ENCODE measurements at regions not wholly inside any gene's neighbourhood (a gene's known extent, or its start where the extent isn't known, plus 50 kb on each side); places are given as distances from the start of the nearest gene placed in this dataset.

GRCh38 chr1:157274698-157275534, 136.7 kb upstream of the ETV3 start:
- no peaks in the 10 kb centered on the region for H4K20me1 ChIP-seq (replicated peaks; ENCODE audit: control insufficient read depth, extremely low read depth, insufficient read depth, low read length)
- H3K36me3 ChIP-seq (ENCODE audit: control insufficient read depth in 2 of 2, extremely low read depth in 1 of 2, insufficient read depth in 2 of 2, low read length in 2 of 2): no peaks in the 10 kb centered on the region
- peaks cover 12 to 22% of the 10 kb centered on the region in 2 experiments for H3K27me3 ChIP-seq (ENCODE audit: control insufficient read depth in 2 of 2, insufficient read depth in 2 of 2, low read length in 2 of 2)
- dilution Hi-C loops (cut with MboI; ENCODE audit: extremely low pct_ligation_motif_present, low sequenced_read_pairs): no loop called here
- no peak overlapping the region for H3K4me3 ChIP-seq (replicated peaks in 1 of 3; ENCODE audit: insufficient read depth in 1 of 3, low read depth in 1 of 3, low read length in 3 of 3)
- H3K4me2 ChIP-seq (ENCODE audit: insufficient read depth, low read length): no peak overlapping the region
- no peaks in the 10 kb centered on the region for H3K9me1 ChIP-seq (replicated peaks; ENCODE audit: control insufficient read depth, extremely low read depth, insufficient read depth, low read length)
- H3K27ac ChIP-seq (ENCODE audit: insufficient read depth, low read depth, low read length): no peak overlapping the region
- BruUV-seq (replicated peaks): no TSS peak
- H3K79me2 ChIP-seq (ENCODE audit: control insufficient read depth, insufficient read depth, low read length): no peaks in the 10 kb centered on the region
- POLR2A ChIA-PET: no interaction called here
- DNase-seq (ENCODE audit: low read depth, low spot score) (no peak), FAIRE-seq (no peak)
- TF ChIP-seq FOS (IDR thresholded peaks at IDR 0.05; ENCODE audit: borderline replicate concordance, insufficient read depth, low read length): no peak
- no peak for TF ChIP-seq MAX (IDR thresholded peaks at IDR 0.05; ENCODE audit: insufficient read depth, insufficient read length)
- TF ChIP-seq POLR2AphosphoS5 (IDR thresholded peaks at IDR 0.05; ENCODE audit: insufficient read depth, low read depth, low read length): no peak
- H3K9me3 ChIP-seq (replicated peaks; ENCODE audit: control insufficient read depth, insufficient read depth, low read length): no peaks in the 10 kb centered on the region
- H3K9ac ChIP-seq (replicated peaks; ENCODE audit: extremely low read depth, insufficient read depth, low read length): no peak overlapping the region
- intact Hi-C loops (cut with micrococcal nuclease): no loop called here
- CTCF ChIA-PET: interaction anchor here (0.6 kb wide), 1 partner anchor 34 kb away, joined by 3 read pairs; no protein-coding TSS in a partner anchor
- no peaks in the 10 kb centered on the region for H3K4me1 ChIP-seq (ENCODE audit: control insufficient read depth, extremely low read depth, insufficient read depth, low read length)
- no peak overlapping the region for H2AFZ ChIP-seq (ENCODE audit: low read depth, low read length)

- no peaks in the 10 kb centered on the region for H3K36me3 ChIP-seq (ENCODE audit: control insufficient read depth in 2 of 2, extremely low read depth in 1 of 2, insufficient read depth in 2 of 2, low read length in 2 of 2)
- no peak overlapping the region for H3K4me2 ChIP-seq (ENCODE audit: insufficient read depth, low read length)
- H3K9ac ChIP-seq (replicated peaks; ENCODE audit: extremely low read depth, insufficient read depth, low read length): no peak overlapping the region
- DNase-seq (ENCODE audit: low read depth, low spot score) (no peak), FAIRE-seq (no peak)
- no peaks in the 10 kb centered on the region for H4K20me1 ChIP-seq (replicated peaks; ENCODE audit: control insufficient read depth, extremely low read depth, insufficient read depth, low read length)
- H3K4me3 ChIP-seq (replicated peaks in 1 of 3; ENCODE audit: insufficient read depth in 1 of 3, low read depth in 1 of 3, low read length in 3 of 3): no peak overlapping the region
- POLR2A ChIA-PET: no interaction called here
- peaks cover 0 to 4% of the 10 kb centered on the region in 2 experiments for H3K27me3 ChIP-seq (ENCODE audit: control insufficient read depth in 2 of 2, insufficient read depth in 2 of 2, low read length in 2 of 2)
- no peaks in the 10 kb centered on the region for H3K4me1 ChIP-seq (ENCODE audit: control insufficient read depth, extremely low read depth, insufficient read depth, low read length)
- dilution Hi-C loops (cut with MboI; ENCODE audit: extremely low pct_ligation_motif_present, low sequenced_read_pairs): no loop called here
- CTCF ChIA-PET: no interaction called here
- TF ChIP-seq FOS (IDR thresholded peaks at IDR 0.05; ENCODE audit: borderline replicate concordance, insufficient read depth, low read length): no peak
- no peak for TF ChIP-seq EZH2 (IDR thresholded peaks at IDR 0.05; ENCODE audit: borderline replicate concordance, low read depth, low read length, severe bottlenecking)
- no TSS peak for BruUV-seq (replicated peaks)
- H2AFZ ChIP-seq (ENCODE audit: low read depth, low read length): no peak overlapping the region
- H3K79me2 ChIP-seq (ENCODE audit: control insufficient read depth, insufficient read depth, low read length): no peaks in the 10 kb centered on the region
- H3K27ac ChIP-seq (ENCODE audit: insufficient read depth, low read depth, low read length): no peak overlapping the region
- no peaks in the 10 kb centered on the region for H3K9me3 ChIP-seq (replicated peaks; ENCODE audit: control insufficient read depth, insufficient read depth, low read length)
- intact Hi-C loops (cut with micrococcal nuclease): no loop called here
- H3K9me1 ChIP-seq (replicated peaks; ENCODE audit: control insufficient read depth, extremely low read depth, insufficient read depth, low read length): no peaks in the 10 kb centered on the region
Measured at GRCh38 chr1:157272729-157273524, 134.7 kb upstream of the ETV3 start.

Data from endothelial cell of umbilical vein (primary cell).